GM19043 (cell line): ENCODE measurements at regions not wholly inside any gene's neighbourhood (a gene's known extent, or its start where the extent isn't known, plus 50 kb on each side); places are given as distances from the start of the nearest gene placed in this dataset.
"Not testable (repeated sequence)": the region's sequence is repeated elsewhere in the genome, so short reads cannot be mapped to it uniquely, and the experiment has no call there.

Experiments used
- ATAC-seq: cut with Tn5 transposase; IDR thresholded peaks from one replicate; pipeline ENCODE4 v1.9.1; 2021; ENCODE audit warnings: low read depth; ENCODE audit not compliant: unreplicated experiment

DNA sequence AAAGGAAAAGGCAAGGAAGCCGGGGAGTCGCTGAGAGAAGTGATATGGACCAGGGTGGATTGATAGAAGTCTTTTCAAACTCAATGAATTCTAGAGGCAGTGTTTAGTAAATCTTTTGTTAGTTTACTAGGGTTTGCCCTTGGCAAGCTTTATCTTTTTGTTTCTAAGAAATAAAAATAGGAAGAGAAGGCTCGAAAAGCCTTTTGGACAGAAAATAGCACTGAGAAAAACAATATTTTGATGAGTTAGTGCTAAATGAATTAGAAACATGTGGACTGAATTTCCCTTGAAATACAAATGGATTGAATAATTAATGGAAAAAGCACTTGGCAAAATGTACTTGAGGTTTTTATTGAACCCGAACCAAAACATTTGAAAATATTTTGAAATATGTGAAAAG lies 121.8 kb upstream of the SPAG17 start:
- no peak for ATAC-seq

DNA sequence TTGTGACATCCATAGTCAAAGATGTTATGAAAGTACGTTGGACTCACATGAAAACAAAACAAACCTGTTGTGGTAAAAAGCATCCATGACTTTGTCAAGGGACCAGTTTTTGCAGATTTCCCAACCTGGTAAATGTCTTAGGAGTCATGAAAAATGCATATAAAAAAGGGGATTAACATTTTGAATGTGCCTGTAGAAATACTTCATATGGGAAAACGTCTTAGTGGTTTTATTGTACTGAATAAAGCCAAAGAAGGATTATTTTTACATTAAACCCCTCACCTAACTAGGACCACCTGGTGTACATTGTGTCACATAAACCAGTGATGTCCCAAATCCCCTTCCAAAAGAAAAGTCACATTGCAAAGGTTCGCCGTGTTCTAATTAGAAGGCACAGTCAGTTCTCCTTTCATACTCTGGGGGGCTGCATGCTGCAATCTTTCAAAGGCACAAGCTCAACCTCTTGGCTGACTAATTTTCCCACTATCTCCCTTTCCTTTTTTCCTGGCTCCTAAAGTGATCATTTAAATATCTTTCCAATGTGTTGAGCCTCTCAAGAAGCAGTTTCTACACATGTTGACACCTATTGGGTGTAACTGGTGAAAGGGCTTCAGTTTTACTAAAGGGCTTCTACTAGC lies 119.8 kb upstream of the SPAG17 start:
- no peak for ATAC-seq

DNA sequence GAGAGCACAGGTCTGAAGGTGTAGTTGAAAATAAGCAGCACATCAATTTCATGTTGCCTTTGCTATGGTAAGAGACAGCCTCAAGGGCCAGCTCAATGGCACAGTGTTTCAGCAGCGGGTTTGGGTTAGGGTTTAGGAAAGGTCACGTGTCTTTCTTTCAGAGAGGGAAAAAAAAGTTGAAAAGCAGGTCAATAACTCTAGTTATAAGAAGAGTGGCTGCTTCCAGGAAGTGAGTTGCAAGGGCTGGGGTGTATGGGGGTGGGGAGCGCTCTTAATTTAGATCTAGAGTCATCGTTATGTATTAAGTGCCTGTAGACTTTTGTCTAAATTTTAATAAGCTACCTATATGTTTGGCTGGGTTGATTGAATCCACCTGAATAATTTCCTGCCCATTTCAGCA lies 118.5 kb upstream of the SPAG17 start:
- no peak for ATAC-seq

DNA sequence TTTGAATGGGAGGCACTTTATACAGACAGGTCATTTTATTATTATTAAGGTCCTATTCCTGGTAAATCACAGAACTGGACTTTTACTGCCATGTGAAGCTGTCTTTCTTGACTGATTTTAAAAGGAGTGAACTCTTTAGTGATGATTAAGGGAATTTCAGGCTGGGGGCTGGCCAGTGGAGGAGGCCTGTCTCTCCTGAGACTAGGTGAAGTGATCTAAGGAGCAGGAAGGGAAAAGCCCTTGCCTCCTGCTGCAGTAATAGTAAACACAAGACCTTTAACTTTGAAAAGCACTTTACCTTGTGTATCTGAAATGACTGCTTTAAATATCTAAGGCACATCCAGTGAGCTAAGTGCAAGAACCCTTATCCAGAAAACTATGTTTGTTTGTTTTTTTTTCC lies 118.0 kb upstream of the SPAG17 start:
- ATAC-seq: no peak

DNA sequence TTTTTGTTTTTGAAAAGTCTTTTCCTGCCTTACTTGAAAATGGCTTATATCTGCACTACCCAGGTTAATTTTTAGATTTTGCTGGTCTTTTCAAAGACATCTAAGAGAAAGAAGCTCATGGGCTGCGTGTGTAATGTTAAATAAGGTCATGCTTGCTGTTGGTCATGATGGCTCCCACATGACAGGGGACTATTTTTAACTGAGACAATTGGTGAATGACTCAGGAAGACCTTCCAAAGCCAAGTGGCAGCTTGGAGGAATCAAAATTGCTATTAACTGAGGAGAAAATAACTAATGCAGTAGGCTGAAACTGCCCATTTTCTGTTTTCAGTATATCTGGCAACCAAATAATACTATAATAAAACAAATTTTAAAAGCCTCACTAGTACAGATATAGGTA lies 117.1 kb upstream of the SPAG17 start:
- ATAC-seq: no peak

DNA sequence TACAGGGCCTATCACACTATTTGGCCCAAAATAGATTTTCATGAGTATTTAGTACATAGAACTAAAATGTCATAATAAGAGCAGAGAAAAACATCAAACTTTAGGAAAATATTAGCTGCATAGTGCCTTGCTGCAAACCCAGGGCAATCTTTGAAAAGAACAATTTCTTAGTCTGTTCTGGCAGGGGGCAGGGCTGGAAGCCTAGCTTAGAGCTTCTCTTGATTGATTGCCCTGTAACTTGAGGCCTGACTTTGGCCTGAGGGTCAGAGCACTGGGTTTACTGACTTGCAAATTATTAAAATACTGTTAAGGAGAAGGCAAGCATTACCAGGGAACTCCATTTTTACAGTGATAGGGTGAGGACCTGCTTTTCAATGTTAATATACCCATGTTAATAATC lies 115.8 kb upstream of the SPAG17 start:
- no peak for ATAC-seq

DNA sequence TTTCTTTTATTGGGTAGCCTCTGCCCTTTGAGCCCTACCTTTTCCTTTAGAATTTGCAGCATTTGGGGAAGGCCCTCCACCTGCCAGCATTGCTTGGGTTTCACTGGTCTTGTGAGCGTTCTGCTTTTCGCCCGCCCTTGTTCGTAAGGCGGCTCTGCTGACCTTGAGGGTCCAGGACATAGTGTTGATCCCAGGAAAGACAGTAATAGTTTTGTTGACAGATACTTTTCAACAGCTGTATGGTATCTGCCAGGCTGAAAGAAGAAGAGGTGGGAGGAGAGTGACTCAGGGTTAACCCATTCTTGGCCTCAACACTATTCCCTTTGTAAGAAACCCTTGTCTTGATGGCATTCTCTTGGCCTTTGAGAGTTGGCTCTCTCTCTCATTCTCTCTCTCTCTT lies 113.4 kb upstream of the SPAG17 start:
- no peak for ATAC-seq

DNA sequence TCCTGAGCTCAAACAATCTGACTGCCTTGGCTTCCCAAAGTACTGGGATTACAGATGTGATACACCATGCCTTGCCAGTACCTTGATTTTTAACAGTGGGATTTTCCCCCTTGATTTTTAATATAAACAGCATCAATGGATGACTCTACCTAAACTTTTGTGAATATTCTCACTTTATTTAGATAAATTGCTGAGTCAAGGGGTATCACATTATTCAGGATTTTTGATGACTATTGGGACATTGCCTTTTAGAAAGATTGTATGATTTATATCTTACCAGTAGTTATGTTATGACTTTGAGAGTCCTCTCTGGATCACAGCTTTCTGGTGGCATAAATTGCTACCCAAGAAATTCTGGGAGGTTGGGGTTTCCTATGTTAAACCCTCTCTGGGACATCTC lies 112.5 kb upstream of the SPAG17 start:
- ATAC-seq: no peak

DNA sequence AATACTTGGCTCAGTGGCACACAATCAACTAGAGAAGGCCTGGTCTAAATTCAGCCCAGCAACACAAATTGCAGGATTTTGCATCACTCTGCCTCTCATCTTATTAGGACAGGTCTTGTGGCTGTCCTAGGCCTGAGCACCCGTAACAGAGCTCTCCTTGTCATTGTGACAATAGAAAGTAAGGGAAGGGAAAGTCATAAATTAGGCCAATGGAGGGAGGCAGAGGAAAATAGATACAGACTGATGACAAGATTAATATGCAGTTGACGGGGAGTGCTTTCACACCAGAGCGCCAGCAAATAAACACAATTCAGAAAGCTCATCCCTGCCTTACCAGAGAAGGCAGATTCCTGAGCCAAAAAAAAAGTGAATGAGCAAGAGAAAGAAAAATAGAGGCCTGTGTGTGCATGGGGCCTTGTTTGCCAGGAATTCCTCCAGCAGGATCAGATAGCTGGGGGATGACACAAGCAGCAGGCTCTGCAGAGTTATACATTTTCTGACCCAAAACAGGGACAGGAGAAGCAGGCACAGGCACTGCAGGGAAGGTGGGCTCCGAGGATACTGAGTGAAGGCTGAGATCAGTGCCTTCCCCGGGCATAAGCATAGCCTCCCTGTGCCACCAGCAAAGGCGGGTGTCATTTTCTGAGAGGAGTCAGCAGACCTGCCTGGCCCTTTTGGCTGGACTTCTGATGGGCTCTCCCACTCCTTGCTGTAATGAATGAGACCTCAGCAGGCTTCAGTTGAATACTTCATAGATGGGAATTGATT lies 110.0 kb upstream of the SPAG17 start:
- no peak for ATAC-seq

DNA sequence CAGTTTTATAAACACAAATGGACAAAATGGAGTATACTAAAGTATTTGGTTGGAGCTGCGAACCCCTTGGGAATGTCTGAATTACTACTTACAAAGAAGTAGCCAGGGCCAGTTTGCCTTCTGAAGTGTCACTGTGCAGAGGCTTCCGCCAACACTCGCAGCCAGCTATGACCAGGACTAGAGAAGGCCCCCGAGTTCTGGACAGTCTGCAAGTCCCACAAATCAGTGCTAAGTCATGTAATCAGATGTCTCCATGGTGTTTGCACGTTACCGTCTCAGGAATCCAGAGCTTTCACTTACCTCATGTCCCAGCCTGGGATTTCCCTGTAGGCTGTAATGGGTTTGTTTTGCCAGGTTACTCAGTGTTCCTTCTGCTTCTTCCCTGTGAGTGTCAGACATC lies 106.6 kb upstream of the SPAG17 start:
- ATAC-seq: no peak

DNA sequence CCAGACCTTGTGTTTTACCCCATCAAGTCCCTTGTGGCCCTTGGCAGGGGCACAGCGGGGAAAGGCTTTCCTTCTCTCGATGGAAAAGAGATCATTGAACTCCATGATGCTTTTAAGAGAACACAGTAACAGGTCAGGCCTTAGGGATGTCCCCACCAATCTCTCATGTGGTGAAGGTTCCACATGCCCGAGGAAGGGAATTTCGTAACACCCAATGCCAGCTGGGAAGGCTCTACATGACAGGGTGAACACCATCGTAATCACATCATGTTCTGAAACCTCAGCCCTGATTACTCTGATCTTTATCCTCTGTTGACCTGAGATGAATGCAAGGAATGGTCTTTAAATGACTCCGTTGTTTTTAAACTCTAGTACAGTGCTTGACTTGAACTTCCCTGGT lies 105.5 kb upstream of the SPAG17 start:
- ATAC-seq: no peak

DNA sequence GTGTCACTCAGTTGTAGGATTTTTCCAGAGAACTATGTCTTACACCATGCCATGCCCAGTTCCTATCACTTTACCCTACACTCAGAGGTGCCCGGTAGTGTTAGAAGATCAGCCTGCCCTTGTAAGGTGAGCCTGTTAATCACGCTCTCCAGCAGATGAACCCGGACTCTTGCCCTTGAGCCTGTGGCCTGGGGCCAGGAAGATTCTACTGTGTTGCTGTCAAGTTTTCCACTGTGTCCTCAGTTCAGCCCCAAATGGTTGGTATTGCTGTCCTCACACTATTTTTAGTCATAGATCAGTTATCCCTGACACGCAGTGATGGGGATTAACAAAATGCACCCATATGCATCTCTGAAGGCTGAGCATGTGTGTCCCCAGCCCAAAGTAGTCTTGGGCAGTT lies 105.0 kb upstream of the SPAG17 start:
- ATAC-seq: no peak

DNA sequence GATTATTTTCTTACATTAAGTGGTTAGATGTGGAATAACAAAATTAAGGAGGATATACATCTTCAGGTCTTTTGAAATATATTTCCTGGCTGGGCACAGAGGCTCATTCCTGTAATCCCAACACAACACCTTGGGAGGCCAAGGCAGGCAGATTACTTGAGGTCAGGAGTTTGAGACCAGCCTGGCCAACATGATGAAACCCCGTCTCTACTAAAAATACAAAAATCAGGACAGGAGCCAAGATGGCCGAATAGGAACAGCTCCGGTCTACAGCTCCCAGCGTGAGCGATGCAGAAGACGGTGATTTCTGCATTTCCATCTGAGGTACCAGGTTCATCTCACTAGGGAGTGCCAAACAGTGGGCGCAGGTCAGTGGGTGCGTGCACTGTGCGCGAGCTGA lies 95.6 kb upstream of the SPAG17 start:
- ATAC-seq: not testable (repeated sequence)

DNA sequence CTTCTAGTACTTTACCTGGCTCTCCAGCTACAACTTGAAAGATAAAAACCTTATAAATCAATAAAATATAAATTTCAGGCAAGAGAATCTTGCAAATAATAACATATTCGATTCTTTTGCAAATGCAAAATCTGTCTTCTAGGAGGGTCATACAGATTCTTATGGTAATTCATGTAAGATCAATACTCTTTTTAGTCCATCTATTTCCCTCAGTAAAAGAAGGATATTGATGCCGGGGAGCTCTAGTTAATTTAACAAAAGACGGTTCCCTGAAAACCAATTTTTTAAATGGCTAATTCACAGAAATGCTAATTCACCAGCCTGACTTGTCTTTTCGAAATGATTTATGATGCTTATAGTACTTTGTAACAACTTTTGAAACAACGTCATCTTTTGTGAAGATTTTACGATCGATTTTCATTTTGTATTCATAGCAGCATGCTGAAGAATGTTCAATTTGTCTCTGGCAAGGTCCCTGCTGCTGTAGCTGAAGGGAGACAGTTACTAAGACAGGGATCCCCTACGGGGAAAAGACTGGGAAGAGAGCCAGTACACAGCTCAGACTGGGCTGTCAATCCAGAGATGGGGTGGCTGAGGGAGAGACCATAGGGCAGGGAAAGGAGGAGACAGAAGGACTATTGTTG lies 90.6 kb upstream of the SPAG17 start:
- no peak for ATAC-seq

DNA sequence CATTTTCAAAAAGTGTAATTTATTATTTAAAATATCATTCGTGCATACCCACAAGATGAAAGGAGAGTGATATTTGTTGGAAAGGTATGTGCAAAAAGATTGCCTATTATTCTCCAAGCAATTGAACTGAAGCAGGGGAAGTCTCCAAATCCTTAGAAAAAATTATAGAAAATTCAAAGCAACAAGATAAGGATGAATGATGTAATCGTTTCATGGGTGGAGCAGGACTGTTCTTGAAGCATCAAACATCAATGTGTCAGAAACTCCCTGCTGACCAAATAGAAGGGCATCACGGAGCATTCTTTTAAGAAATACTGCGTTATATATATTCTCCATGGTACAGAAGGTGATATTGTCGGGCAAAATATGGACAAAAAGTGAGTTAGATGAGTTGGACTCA lies 87.9 kb upstream of the SPAG17 start:
- no peak for ATAC-seq

DNA sequence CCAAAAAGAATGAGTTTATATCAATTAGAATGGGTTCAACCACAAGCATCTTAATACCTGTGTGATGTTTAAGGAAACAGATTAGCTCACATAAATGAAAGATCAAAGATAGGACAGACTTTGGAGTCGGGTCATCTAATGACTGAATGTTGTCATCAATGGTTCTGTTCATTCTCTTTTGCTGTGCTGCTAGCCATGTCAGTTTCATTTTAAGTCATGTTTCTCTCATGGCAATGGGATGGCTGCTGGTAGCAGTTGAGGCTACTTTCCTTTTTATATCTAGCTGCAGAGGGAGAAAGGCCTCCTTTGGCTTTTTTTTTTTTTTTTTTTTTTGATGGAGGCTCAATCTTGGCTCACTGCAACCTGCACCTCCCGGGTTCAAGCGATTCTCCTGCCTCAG lies 86.9 kb upstream of the SPAG17 start:
- no peak for ATAC-seq

DNA sequence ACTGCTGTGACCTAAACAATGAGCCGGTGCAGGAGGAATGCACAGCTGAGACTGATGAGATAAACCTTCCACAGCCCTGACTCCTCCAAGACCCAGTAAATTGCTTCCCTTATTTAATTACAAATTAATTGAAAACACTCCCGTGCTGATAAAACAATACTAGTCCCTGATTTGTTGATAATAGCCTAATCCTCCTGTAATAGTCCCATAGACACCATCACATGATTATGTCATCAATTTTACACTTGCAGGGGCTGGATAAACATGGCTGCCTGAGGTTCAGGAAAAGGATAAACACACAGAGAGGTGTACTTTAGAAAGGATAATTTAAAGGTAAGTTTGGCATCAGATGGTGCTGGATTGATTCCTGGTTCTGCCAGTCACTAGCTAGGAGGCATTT lies 84.6 kb upstream of the SPAG17 start:
- no peak for ATAC-seq

DNA sequence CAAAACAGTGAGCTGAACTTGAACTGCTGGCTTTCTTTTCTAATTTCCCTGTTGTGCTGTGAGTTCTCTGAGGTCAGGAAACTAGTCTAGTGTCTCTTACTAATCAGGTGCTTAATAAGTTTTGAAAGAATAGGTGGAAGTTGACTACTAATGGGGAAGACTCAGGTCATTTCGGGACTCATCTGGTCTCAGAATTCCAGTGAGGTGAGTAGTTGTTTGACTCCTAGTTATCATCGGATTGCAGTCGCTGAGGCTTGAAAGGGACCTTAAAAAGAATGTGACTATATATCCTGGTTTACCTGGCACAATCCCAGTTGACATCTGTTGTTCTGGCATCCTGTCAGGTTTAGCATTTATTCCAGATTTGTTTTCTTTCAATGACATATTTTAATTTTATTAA lies 81.4 kb upstream of the SPAG17 start:
- no peak for ATAC-seq

DNA sequence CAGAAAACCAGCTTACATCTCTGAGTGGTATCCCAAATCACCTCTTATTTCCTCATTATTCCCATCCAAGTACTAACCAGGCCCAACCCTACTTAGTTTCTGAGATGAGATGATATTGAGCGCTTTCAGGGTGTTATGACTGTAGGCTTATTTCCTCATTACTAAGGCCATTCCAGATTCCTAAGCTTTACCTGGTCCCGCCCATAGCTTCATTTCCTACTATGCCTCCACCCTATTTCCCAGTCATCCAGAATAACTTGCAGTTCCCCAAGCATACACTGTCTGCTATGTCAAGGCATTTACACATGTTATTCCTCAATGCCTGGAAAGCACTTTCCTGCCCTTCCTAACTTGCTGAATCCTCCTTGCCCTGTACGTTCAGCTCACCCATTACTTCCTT lies 79.3 kb upstream of the SPAG17 start:
- no peak for ATAC-seq

DNA sequence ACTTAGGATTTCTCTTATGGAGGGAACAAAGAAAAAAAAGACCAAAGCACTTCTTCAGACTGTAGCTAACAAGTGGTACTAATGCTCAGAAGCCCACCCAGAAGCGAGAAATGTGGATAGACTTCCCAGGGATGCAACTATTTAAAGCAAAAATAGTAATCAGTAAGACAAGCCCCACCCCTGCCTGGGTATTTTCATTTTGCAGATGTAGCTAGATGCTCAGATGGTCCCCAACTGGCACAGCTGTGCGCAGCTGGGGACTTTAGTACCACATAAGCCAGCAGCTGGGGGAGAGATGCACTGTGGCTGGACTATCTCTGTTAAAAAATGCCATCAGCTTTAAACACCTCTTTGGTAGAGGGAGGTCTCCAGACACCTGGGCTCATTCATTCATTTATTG lies 77.8 kb upstream of the SPAG17 start:
- ATAC-seq: no peak

DNA sequence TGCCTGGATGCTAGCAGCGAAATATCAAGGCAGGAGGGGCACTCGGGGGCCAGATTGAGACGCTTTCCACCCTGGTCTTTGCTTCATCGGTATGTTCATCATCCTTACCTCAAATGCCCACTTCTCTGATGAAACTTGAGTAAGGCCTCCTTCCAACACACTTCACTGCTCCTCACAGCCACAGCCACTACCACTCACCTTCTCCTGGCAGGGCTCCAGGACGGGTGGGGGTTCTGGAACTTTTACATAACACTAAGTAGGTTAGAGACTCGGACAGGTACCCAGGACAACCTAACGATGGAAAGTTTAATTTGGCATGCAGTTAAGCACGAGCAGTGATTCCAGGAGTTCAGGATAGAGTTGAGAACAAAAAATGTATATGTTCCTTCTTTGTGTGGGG lies 73.9 kb upstream of the SPAG17 start:
- ATAC-seq: no peak

DNA sequence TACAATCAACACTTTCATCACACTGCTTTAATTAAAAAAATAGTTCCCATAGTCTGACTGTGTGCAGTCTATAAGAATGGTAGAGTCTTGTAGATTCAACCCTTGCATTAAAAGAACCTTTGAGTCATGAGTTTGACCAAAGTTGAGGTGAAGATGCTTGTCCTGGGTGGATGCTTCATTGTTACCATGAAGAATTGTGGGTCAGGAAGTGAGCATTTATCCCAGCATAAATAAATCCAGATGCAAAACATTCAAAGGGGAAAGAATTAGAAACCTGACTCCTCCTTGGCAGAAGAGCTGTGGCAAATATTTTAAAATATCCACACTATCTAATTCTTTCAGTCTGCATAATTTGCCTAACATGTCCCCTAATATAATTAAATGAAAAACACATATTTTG lies 72.9 kb upstream of the SPAG17 start:
- no peak for ATAC-seq
